Rectal smooth muscle tissue (tissue), 1 donor: ENCODE measurements at regions not wholly inside any gene's neighbourhood (a gene's known extent, or its start where the extent isn't known, plus 50 kb on each side); places are given as distances from the start of the nearest gene placed in this dataset.

Experiments
- H3K27ac ChIP-seq: one replicate; pipeline ENCODE4 v1.7.0; 2013; ENCODE audit warnings: low read depth, low read length, inconsistent platforms
- H3K27me3 ChIP-seq: one replicate; pipeline ENCODE4 v1.7.0; 2013; ENCODE audit warnings: low read length; ENCODE audit not compliant: control insufficient read depth, insufficient read depth
- H3K36me3 ChIP-seq: one replicate; pipeline ENCODE4 v1.7.0; 2013; ENCODE audit warnings: low read length; ENCODE audit not compliant: control insufficient read depth, insufficient read depth
- H3K4me1 ChIP-seq: one replicate; pipeline ENCODE4 v1.7.0; 2013; ENCODE audit warnings: low read length; ENCODE audit not compliant: control insufficient read depth, insufficient read depth
- H3K4me3 ChIP-seq: one replicate; pipeline ENCODE4 v1.7.0; 2013; ENCODE audit warnings: low read length
- H3K9ac ChIP-seq: one replicate; pipeline ENCODE4 v1.7.0; 2013; ENCODE audit warnings: low read length

- no peaks in the 10 kb centered on the region for H3K4me1 ChIP-seq
- no peak overlapping the region for H3K9ac ChIP-seq
- H3K36me3 ChIP-seq, result no peaks in the 10 kb centered on the region
- H3K27me3 ChIP-seq, result no peaks in the 10 kb centered on the region
- H3K27ac ChIP-seq, result no peak overlapping the region
- no peak overlapping the region for H3K4me3 ChIP-seq
Measured at GRCh38 chr16:7227229-7227721, 105.4 kb upstream of the RBFOX1 start.

GRCh38 chr16:7221157-7221556, 111.5 kb upstream of the RBFOX1 start:
- Histone ChIP-seq H3K36me3 (no peaks in the 10 kb centered on the region), H3K27ac (no peak overlapping the region), H3K27me3 (no peaks in the 10 kb centered on the region), H3K4me3 (no peak overlapping the region), H3K4me1 (no peaks in the 10 kb centered on the region), H3K9ac (no peak overlapping the region)

- H3K27me3 ChIP-seq, result no peaks in the 10 kb centered on the region
- no peaks in the 10 kb centered on the region for H3K4me1 ChIP-seq
- no peak overlapping the region for H3K9ac ChIP-seq
- no peak overlapping the region for H3K27ac ChIP-seq
- H3K36me3 ChIP-seq, result no peaks in the 10 kb centered on the region
- H3K4me3 ChIP-seq, result no peak overlapping the region
Measured at GRCh38 chr16:7218936-7219335, 113.7 kb upstream of the RBFOX1 start.

- no peak overlapping the region for H3K9ac ChIP-seq
- no peaks in the 10 kb centered on the region for H3K4me1 ChIP-seq
- H3K27ac ChIP-seq, result no peak overlapping the region
- H3K27me3 ChIP-seq, result no peaks in the 10 kb centered on the region
- H3K36me3 ChIP-seq, result no peaks in the 10 kb centered on the region
- H3K4me3 ChIP-seq, result no peak overlapping the region
Measured at GRCh38 chr16:7217797-7218196, 114.8 kb upstream of the RBFOX1 start.

- Histone ChIP-seq H3K27ac (no peak overlapping the region), H3K36me3 (no peaks in the 10 kb centered on the region), H3K4me1 (no peaks in the 10 kb centered on the region), H3K9ac (no peak overlapping the region), H3K4me3 (no peak overlapping the region), H3K27me3 (no peaks in the 10 kb centered on the region)
Measured at GRCh38 chr16:7216719-7217118, 115.9 kb upstream of the RBFOX1 start.

GRCh38 chr16:7211781-7212180, 120.9 kb upstream of the RBFOX1 start:
- no peaks in the 10 kb centered on the region for H3K27me3 ChIP-seq
- H3K9ac ChIP-seq, result no peak overlapping the region
- H3K36me3 ChIP-seq, result no peaks in the 10 kb centered on the region
- no peak overlapping the region for H3K4me3 ChIP-seq
- H3K4me1 ChIP-seq, result no peaks in the 10 kb centered on the region
- no peak overlapping the region for H3K27ac ChIP-seq

- Histone ChIP-seq H3K27ac (no peak overlapping the region), H3K4me1 (no peaks in the 10 kb centered on the region), H3K9ac (no peak overlapping the region), H3K4me3 (no peak overlapping the region), H3K27me3 (no peaks in the 10 kb centered on the region), H3K36me3 (no peaks in the 10 kb centered on the region)
Measured at GRCh38 chr16:7209598-7209997, 123.0 kb upstream of the RBFOX1 start.

GRCh38 chr16:7206469-7206868, 126.2 kb upstream of the RBFOX1 start:
- H3K36me3 ChIP-seq, result no peaks in the 10 kb centered on the region
- no peaks in the 10 kb centered on the region for H3K4me1 ChIP-seq
- no peak overlapping the region for H3K9ac ChIP-seq
- no peaks in the 10 kb centered on the region for H3K27me3 ChIP-seq
- no peak overlapping the region for H3K4me3 ChIP-seq
- no peak overlapping the region for H3K27ac ChIP-seq

GRCh38 chr16:7200320-7200719, 132.3 kb upstream of the RBFOX1 start:
- no peak overlapping the region for H3K9ac ChIP-seq
- H3K27ac ChIP-seq, result no peak overlapping the region
- no peaks in the 10 kb centered on the region for H3K36me3 ChIP-seq
- H3K27me3 ChIP-seq, result no peaks in the 10 kb centered on the region
- no peaks in the 10 kb centered on the region for H3K4me1 ChIP-seq
- H3K4me3 ChIP-seq, result no peak overlapping the region

GRCh38 chr16:7185689-7186088, 147.0 kb upstream of the RBFOX1 start:
- no peak overlapping the region for H3K27ac ChIP-seq
- no peaks in the 10 kb centered on the region for H3K27me3 ChIP-seq
- no peaks in the 10 kb centered on the region for H3K36me3 ChIP-seq
- H3K9ac ChIP-seq, result no peak overlapping the region
- H3K4me1 ChIP-seq, result no peaks in the 10 kb centered on the region
- no peak overlapping the region for H3K4me3 ChIP-seq

GRCh38 chr16:7185165-7185564, 147.5 kb upstream of the RBFOX1 start:
- Histone ChIP-seq H3K4me1 (no peaks in the 10 kb centered on the region), H3K4me3 (no peak overlapping the region), H3K9ac (no peak overlapping the region), H3K27ac (no peak overlapping the region), H3K27me3 (no peaks in the 10 kb centered on the region), H3K36me3 (no peaks in the 10 kb centered on the region)

GRCh38 chr16:7183768-7184167, 148.9 kb upstream of the RBFOX1 start:
- Histone ChIP-seq H3K27me3 (no peaks in the 10 kb centered on the region), H3K9ac (no peak overlapping the region), H3K36me3 (no peaks in the 10 kb centered on the region), H3K4me3 (no peak overlapping the region), H3K27ac (no peak overlapping the region), H3K4me1 (no peaks in the 10 kb centered on the region)

- H3K27ac ChIP-seq, result no peak overlapping the region
- H3K27me3 ChIP-seq, result no peaks in the 10 kb centered on the region
- H3K4me3 ChIP-seq, result no peak overlapping the region
- no peaks in the 10 kb centered on the region for H3K4me1 ChIP-seq
- H3K36me3 ChIP-seq, result no peaks in the 10 kb centered on the region
- H3K9ac ChIP-seq, result no peak overlapping the region
Measured at GRCh38 chr16:7182510-7183109, 150.0 kb upstream of the RBFOX1 start.
